ENCODE measurements at regions not wholly inside any gene's neighbourhood (a gene's known extent, or its start where the extent isn't known, plus 50 kb on each side); places are given as distances from the start of the nearest gene placed in this dataset.

- Histone ChIP-seq H3K27me3 (no peaks in the 10 kb centered on the region), H3K9me3 (no peaks in the 10 kb centered on the region), H3K4me1 (no peaks in the 10 kb centered on the region), H3K4me3 (no peak overlapping the region), H3K9ac (ENCODE audit: low read depth in 2 of 2, low read length in 2 of 2) (no peak overlapping the region), H3K36me3 (no peaks in the 10 kb centered on the region), H3K27ac (no peak overlapping the region)
- DNase-seq = no peak
- intact Hi-C loops (cut with DNase I) = no loop called here
- no peak for TF ChIP-seq CTCF (IDR thresholded peaks at IDR 0.05)
Measured at GRCh38 chr4:20565075-20565721, 135.1 kb upstream of the PACRGL start.

- H3K4me3 ChIP-seq = no peak overlapping the region
- TF ChIP-seq CTCF (IDR thresholded peaks at IDR 0.05) = no peak
- intact Hi-C loops (cut with DNase I) = no loop called here
- no peaks in the 10 kb centered on the region for H3K9me3 ChIP-seq
- no peaks in the 10 kb centered on the region for H3K4me1 ChIP-seq
- no peaks in the 10 kb centered on the region for H3K36me3 ChIP-seq
- H3K27ac ChIP-seq = no peak overlapping the region
- DNase-seq = no peak
- no peak overlapping the region for H3K9ac ChIP-seq (ENCODE audit: low read depth in 2 of 2, low read length in 2 of 2)
- H3K27me3 ChIP-seq = no peaks in the 10 kb centered on the region
Measured at GRCh38 chr4:20570981-20571715, 129.1 kb upstream of the PACRGL start.

- intact Hi-C loops (cut with DNase I) = no loop called here
- Histone ChIP-seq H3K9me3 (no peaks in the 10 kb centered on the region), H3K27ac (no peak overlapping the region), H3K27me3 (no peaks in the 10 kb centered on the region), H3K4me1 (no peaks in the 10 kb centered on the region), H3K36me3 (no peaks in the 10 kb centered on the region), H3K9ac (ENCODE audit: low read depth in 2 of 2, low read length in 2 of 2) (no peak overlapping the region), H3K4me3 (no peak overlapping the region)
- no peak for DNase-seq
- TF ChIP-seq CTCF (IDR thresholded peaks at IDR 0.05) = no peak
Measured at GRCh38 chr4:20572976-20573375, 127.3 kb upstream of the PACRGL start.

GRCh38 chr4:20574986-20575385 lies 125.3 kb upstream of the PACRGL start:
- no peak for TF ChIP-seq CTCF (IDR thresholded peaks at IDR 0.05)
- no peak overlapping the region for H3K9ac ChIP-seq (ENCODE audit: low read depth in 2 of 2, low read length in 2 of 2)

GRCh38 chr4:20575486-20575885 lies 124.8 kb upstream of the PACRGL start:
- Histone ChIP-seq H3K9me3 (no peaks in the 10 kb centered on the region), H3K4me3 (no peak overlapping the region), H3K36me3 (no peaks in the 10 kb centered on the region), H3K9ac (ENCODE audit: low read depth in 2 of 2, low read length in 2 of 2) (no peak overlapping the region), H3K27ac (no peak overlapping the region), H3K27me3 (no peaks in the 10 kb centered on the region), H3K4me1 (no peaks in the 10 kb centered on the region)
- intact Hi-C loops (cut with DNase I) = no loop called here
- no peak for TF ChIP-seq CTCF (IDR thresholded peaks at IDR 0.05)
- DNase-seq = no peak

More at GRCh38 chr4:20574986-20575385, 125.3 kb upstream of the PACRGL start:
- no peaks in the 10 kb centered on the region for H3K9me3 ChIP-seq
- H3K27ac ChIP-seq = no peak overlapping the region
- no peak overlapping the region for H3K4me3 ChIP-seq
- no peaks in the 10 kb centered on the region for H3K27me3 ChIP-seq
- intact Hi-C loops (cut with DNase I) = no loop called here
- no peak for DNase-seq
- H3K36me3 ChIP-seq = no peaks in the 10 kb centered on the region
- no peaks in the 10 kb centered on the region for H3K4me1 ChIP-seq

Data from colonic mucosa (tissue), 4 donors.